ENCODE measurements at regions not wholly inside any gene's neighbourhood (a gene's known extent, or its start where the extent isn't known, plus 50 kb on each side); places are given as distances from the start of the nearest gene placed in this dataset.

DNA sequence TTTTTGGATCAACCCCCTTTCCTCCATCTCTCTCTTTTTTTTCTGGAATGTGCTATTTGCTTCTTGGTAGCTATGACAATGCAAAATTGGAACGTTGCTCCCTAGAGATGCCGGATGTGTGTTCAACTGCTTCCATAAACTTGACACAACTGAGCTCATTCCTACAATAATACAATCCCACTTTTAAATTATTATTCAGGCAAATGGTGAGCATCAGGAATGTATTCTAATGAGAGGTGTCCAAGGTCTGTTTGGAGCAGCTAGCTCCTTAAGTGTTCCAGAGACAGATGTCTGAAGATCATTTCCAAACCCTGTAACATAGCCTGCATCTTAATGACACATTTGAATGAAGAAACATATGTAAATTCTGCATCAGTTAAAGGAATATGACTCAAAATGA, 518.4 kb downstream of the TAF11L14 start:
- no peaks in the 10 kb centered on the region for H3K36me3 ChIP-seq (ENCODE audit: control insufficient read depth in 2 of 2, insufficient read depth in 2 of 2, low read length in 2 of 2)
- no peaks in the 10 kb centered on the region for H3K4me1 ChIP-seq (ENCODE audit: control insufficient read depth in 2 of 2, insufficient read depth in 2 of 2, low read length in 2 of 2)
- H3K4me3 ChIP-seq (ENCODE audit: low read length in 2 of 2), result no peak overlapping the region
- H3K27ac ChIP-seq (ENCODE audit: low read depth in 2 of 2, low read length in 2 of 2), result no peak overlapping the region
- H3K9ac ChIP-seq (ENCODE audit: low read depth in 1 of 2, low read length in 2 of 2), result no peak overlapping the region
- H3K9me3 ChIP-seq (ENCODE audit: control insufficient read depth in 2 of 2, low read length in 2 of 2), result no peaks in the 10 kb centered on the region
- no peaks in the 10 kb centered on the region for H3K27me3 ChIP-seq (ENCODE audit: control insufficient read depth in 2 of 2, insufficient read depth in 2 of 2, low read length in 2 of 2)

DNA sequence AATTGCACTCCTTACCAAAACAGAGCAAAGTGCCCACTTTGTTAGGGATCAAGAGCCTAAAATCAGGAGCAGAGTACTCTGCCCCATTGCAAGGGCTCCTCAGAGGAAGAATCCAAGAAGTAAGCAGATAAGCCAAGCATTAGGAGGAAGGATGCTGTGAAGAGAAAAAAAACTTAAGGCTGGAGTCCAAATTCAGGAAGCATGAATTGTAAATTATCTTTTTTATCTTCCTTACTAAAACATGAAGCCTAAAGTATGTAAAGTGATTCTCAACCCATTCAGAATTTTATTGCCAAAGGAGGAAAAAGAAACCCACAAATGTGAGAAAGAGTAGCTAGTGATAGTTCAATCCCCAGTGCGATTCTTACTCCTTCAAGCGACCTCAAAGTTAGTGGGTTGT, 523.9 kb downstream of the TAF11L14 start:
- H3K9ac ChIP-seq (ENCODE audit: low read depth in 1 of 2, low read length in 2 of 2), result no peak overlapping the region
- no peaks in the 10 kb centered on the region for H3K9me3 ChIP-seq (ENCODE audit: control insufficient read depth in 2 of 2, low read length in 2 of 2)
- H3K4me3 ChIP-seq (ENCODE audit: low read length in 2 of 2), result no peak overlapping the region
- no peaks in the 10 kb centered on the region for H3K27me3 ChIP-seq (ENCODE audit: control insufficient read depth in 2 of 2, insufficient read depth in 2 of 2, low read length in 2 of 2)
- H3K27ac ChIP-seq (ENCODE audit: low read depth in 2 of 2, low read length in 2 of 2), result no peak overlapping the region
- H3K4me1 ChIP-seq (ENCODE audit: control insufficient read depth in 2 of 2, insufficient read depth in 2 of 2, low read length in 2 of 2), result no peaks in the 10 kb centered on the region
- no peaks in the 10 kb centered on the region for H3K36me3 ChIP-seq (ENCODE audit: control insufficient read depth in 2 of 2, insufficient read depth in 2 of 2, low read length in 2 of 2)

- no peak overlapping the region for H3K9ac ChIP-seq (ENCODE audit: low read depth in 1 of 2, low read length in 2 of 2)
- H3K9me3 ChIP-seq (ENCODE audit: control insufficient read depth in 2 of 2, low read length in 2 of 2), result no peaks in the 10 kb centered on the region
- H3K27me3 ChIP-seq (ENCODE audit: control insufficient read depth in 2 of 2, insufficient read depth in 2 of 2, low read length in 2 of 2), result no peaks in the 10 kb centered on the region
- H3K4me3 ChIP-seq (ENCODE audit: low read length in 2 of 2), result no peak overlapping the region
- H3K36me3 ChIP-seq (ENCODE audit: control insufficient read depth in 2 of 2, insufficient read depth in 2 of 2, low read length in 2 of 2), result no peaks in the 10 kb centered on the region
- no peak overlapping the region for H3K27ac ChIP-seq (ENCODE audit: low read depth in 2 of 2, low read length in 2 of 2)
- no peaks in the 10 kb centered on the region for H3K4me1 ChIP-seq (ENCODE audit: control insufficient read depth in 2 of 2, insufficient read depth in 2 of 2, low read length in 2 of 2)
Measured at GRCh38 chr5:18159331-18159730, 525.1 kb downstream of the TAF11L14 start.

DNA sequence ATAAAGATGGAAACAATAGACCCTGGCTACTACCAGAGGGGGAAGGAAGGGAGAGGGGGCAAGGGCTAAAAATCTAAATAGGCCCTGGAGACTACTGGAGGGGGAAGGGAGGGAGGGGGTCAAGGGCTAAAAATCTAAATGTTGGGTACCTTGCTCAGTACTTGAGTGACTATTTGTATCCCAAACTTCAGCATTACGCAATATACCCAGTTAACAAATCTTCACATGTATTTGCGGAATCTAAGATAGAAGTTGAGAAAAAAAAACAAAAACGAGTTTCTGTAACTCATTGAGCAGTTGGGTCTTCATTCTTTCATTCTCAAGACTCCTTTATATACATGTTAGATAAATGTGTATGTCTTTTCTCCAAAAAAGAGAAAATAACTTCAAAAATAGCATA, 537.4 kb downstream of the TAF11L14 start:
- Histone ChIP-seq H3K36me3 (ENCODE audit: control insufficient read depth in 2 of 2, insufficient read depth in 2 of 2, low read length in 2 of 2) (no peaks in the 10 kb centered on the region), H3K9me3 (ENCODE audit: control insufficient read depth in 2 of 2, low read length in 2 of 2) (no peaks in the 10 kb centered on the region), H3K27ac (ENCODE audit: low read depth in 2 of 2, low read length in 2 of 2) (no peak overlapping the region), H3K9ac (ENCODE audit: low read depth in 1 of 2, low read length in 2 of 2) (no peak overlapping the region), H3K4me3 (ENCODE audit: low read length in 2 of 2) (no peak overlapping the region), H3K4me1 (ENCODE audit: control insufficient read depth in 2 of 2, insufficient read depth in 2 of 2, low read length in 2 of 2) (no peaks in the 10 kb centered on the region), H3K27me3 (ENCODE audit: control insufficient read depth in 2 of 2, insufficient read depth in 2 of 2, low read length in 2 of 2) (no peaks in the 10 kb centered on the region)

DNA sequence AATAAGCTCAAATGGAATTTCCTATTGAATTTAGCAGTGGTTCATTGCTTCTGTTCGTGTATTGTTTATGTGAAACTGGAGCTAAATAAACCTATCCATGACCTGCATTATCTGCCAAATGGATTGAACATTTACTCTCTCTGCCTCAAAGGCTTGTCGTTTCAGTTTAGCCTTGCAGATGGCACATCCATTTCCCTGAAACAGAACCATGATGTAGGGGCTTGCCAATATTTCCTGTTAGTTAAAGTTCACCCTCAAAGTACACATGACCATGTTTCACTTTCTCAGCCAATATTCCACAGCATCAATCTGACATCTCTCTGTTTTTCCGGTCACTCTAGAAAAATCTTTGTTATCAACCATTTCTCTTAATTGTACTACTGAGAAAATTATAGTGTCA, 545.3 kb downstream of the TAF11L14 start:
- Histone ChIP-seq H3K4me1 (ENCODE audit: control insufficient read depth in 2 of 2, insufficient read depth in 2 of 2, low read length in 2 of 2) (no peaks in the 10 kb centered on the region), H3K27me3 (ENCODE audit: control insufficient read depth in 2 of 2, insufficient read depth in 2 of 2, low read length in 2 of 2) (no peaks in the 10 kb centered on the region), H3K27ac (ENCODE audit: low read depth in 2 of 2, low read length in 2 of 2) (no peak overlapping the region), H3K9me3 (ENCODE audit: control insufficient read depth in 2 of 2, low read length in 2 of 2) (peaks cover 0 to 4% of the 10 kb centered on the region in 2 donors), H3K9ac (ENCODE audit: low read depth in 1 of 2, low read length in 2 of 2) (no peak overlapping the region), H3K4me3 (ENCODE audit: low read length in 2 of 2) (no peak overlapping the region), H3K36me3 (ENCODE audit: control insufficient read depth in 2 of 2, insufficient read depth in 2 of 2, low read length in 2 of 2) (no peaks in the 10 kb centered on the region)

- no peak overlapping the region for H3K4me3 ChIP-seq (ENCODE audit: low read length in 2 of 2)
- H3K27me3 ChIP-seq (ENCODE audit: control insufficient read depth in 2 of 2, insufficient read depth in 2 of 2, low read length in 2 of 2), result no peaks in the 10 kb centered on the region
- H3K9me3 ChIP-seq (ENCODE audit: control insufficient read depth in 2 of 2, low read length in 2 of 2), result peaks cover 0 to 4% of the 10 kb centered on the region in 2 donors
- no peak overlapping the region for H3K9ac ChIP-seq (ENCODE audit: low read depth in 1 of 2, low read length in 2 of 2)
- no peaks in the 10 kb centered on the region for H3K4me1 ChIP-seq (ENCODE audit: control insufficient read depth in 2 of 2, insufficient read depth in 2 of 2, low read length in 2 of 2)
- no peak overlapping the region for H3K27ac ChIP-seq (ENCODE audit: low read depth in 2 of 2, low read length in 2 of 2)
- no peaks in the 10 kb centered on the region for H3K36me3 ChIP-seq (ENCODE audit: control insufficient read depth in 2 of 2, insufficient read depth in 2 of 2, low read length in 2 of 2)
Measured at GRCh38 chr5:18181575-18181974, 547.3 kb downstream of the TAF11L14 start.

DNA sequence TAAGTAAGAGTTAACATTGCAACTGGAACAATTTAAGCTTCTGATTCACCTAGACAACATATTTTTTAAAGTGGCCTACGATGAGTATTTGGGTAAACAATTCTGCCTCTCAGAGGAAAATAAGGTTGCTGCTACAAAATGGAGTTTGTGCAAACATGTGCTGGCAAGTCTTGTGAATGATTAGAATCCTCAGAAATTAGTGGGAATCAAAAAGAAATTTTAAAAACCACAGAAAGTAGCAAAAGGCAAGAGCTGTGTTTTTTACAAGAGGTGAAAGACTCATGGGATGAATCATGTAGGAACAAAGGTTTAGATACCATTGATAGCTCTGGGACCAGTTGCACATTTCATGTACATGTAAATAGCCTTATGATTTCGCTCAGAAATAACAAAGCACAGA, 561.6 kb downstream of the TAF11L14 start:
- Histone ChIP-seq H3K9me3 (ENCODE audit: control insufficient read depth in 2 of 2, low read length in 2 of 2) (peaks cover 0 to 7% of the 10 kb centered on the region in 2 donors), H3K27ac (ENCODE audit: low read depth in 2 of 2, low read length in 2 of 2) (no peak overlapping the region), H3K4me3 (ENCODE audit: low read length in 2 of 2) (no peak overlapping the region), H3K4me1 (ENCODE audit: control insufficient read depth in 2 of 2, insufficient read depth in 2 of 2, low read length in 2 of 2) (no peaks in the 10 kb centered on the region), H3K36me3 (ENCODE audit: control insufficient read depth in 2 of 2, insufficient read depth in 2 of 2, low read length in 2 of 2) (no peaks in the 10 kb centered on the region), H3K27me3 (ENCODE audit: control insufficient read depth in 2 of 2, insufficient read depth in 2 of 2, low read length in 2 of 2) (no peaks in the 10 kb centered on the region), H3K9ac (ENCODE audit: low read depth in 1 of 2, low read length in 2 of 2) (no peak overlapping the region)

- no peak overlapping the region for H3K27ac ChIP-seq (ENCODE audit: low read depth in 2 of 2, low read length in 2 of 2)
- H3K9me3 ChIP-seq (ENCODE audit: control insufficient read depth in 2 of 2, low read length in 2 of 2), result peaks cover 0 to 7% of the 10 kb centered on the region in 2 donors
- H3K27me3 ChIP-seq (ENCODE audit: control insufficient read depth in 2 of 2, insufficient read depth in 2 of 2, low read length in 2 of 2), result no peaks in the 10 kb centered on the region
Measured at GRCh38 chr5:18197734-18198133, 563.5 kb downstream of the TAF11L14 start.

GRCh38 chr5:18202164-18202563, 567.9 kb downstream of the TAF11L14 start:
- no peak overlapping the region for H3K9ac ChIP-seq (ENCODE audit: low read depth in 1 of 2, low read length in 2 of 2)
- no peaks in the 10 kb centered on the region for H3K36me3 ChIP-seq (ENCODE audit: control insufficient read depth in 2 of 2, insufficient read depth in 2 of 2, low read length in 2 of 2)
- H3K27ac ChIP-seq (ENCODE audit: low read depth in 2 of 2, low read length in 2 of 2), result no peak overlapping the region
- H3K4me1 ChIP-seq (ENCODE audit: control insufficient read depth in 2 of 2, insufficient read depth in 2 of 2, low read length in 2 of 2), result no peaks in the 10 kb centered on the region
- H3K9me3 ChIP-seq (ENCODE audit: control insufficient read depth in 2 of 2, low read length in 2 of 2), result peaks cover 0 to 7% of the 10 kb centered on the region in 2 donors
- H3K4me3 ChIP-seq (ENCODE audit: low read length in 2 of 2), result no peak overlapping the region
- no peaks in the 10 kb centered on the region for H3K27me3 ChIP-seq (ENCODE audit: control insufficient read depth in 2 of 2, insufficient read depth in 2 of 2, low read length in 2 of 2)

More at GRCh38 chr5:18197734-18198133, 563.5 kb downstream of the TAF11L14 start:
- H3K4me3 ChIP-seq (ENCODE audit: low read length in 2 of 2), result no peak overlapping the region
- H3K4me1 ChIP-seq (ENCODE audit: control insufficient read depth in 2 of 2, insufficient read depth in 2 of 2, low read length in 2 of 2), result no peaks in the 10 kb centered on the region
- no peak overlapping the region for H3K9ac ChIP-seq (ENCODE audit: low read depth in 1 of 2, low read length in 2 of 2)
- H3K36me3 ChIP-seq (ENCODE audit: control insufficient read depth in 2 of 2, insufficient read depth in 2 of 2, low read length in 2 of 2), result no peaks in the 10 kb centered on the region

DNA sequence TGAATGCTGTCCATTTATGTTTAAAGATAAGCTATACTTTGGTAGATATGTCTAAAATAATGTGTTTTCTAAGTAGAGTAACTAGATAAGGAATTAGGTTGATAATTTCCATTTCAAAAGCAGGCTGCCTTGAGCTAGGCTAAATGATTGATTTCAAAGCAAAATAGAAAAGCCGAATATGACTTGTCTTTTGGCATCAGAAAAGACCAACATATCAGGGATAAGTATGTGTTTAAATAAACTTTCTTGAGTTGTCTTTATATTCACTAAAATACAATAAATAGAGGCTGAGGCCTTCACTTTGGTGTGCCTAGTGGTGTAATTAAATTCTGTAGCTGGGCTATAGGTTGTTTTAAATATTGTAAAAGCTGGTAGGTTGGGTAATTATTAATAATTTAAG, 569.0 kb downstream of the TAF11L14 start:
- Histone ChIP-seq H3K9ac (ENCODE audit: low read depth in 1 of 2, low read length in 2 of 2) (no peak overlapping the region), H3K4me1 (ENCODE audit: control insufficient read depth in 2 of 2, insufficient read depth in 2 of 2, low read length in 2 of 2) (no peaks in the 10 kb centered on the region), H3K4me3 (ENCODE audit: low read length in 2 of 2) (no peak overlapping the region), H3K9me3 (ENCODE audit: control insufficient read depth in 2 of 2, low read length in 2 of 2) (peaks cover 3 to 4% of the 10 kb centered on the region in 2 donors), H3K27ac (ENCODE audit: low read depth in 2 of 2, low read length in 2 of 2) (no peak overlapping the region), H3K27me3 (ENCODE audit: control insufficient read depth in 2 of 2, insufficient read depth in 2 of 2, low read length in 2 of 2) (no peaks in the 10 kb centered on the region), H3K36me3 (ENCODE audit: control insufficient read depth in 2 of 2, insufficient read depth in 2 of 2, low read length in 2 of 2) (no peaks in the 10 kb centered on the region)

DNA sequence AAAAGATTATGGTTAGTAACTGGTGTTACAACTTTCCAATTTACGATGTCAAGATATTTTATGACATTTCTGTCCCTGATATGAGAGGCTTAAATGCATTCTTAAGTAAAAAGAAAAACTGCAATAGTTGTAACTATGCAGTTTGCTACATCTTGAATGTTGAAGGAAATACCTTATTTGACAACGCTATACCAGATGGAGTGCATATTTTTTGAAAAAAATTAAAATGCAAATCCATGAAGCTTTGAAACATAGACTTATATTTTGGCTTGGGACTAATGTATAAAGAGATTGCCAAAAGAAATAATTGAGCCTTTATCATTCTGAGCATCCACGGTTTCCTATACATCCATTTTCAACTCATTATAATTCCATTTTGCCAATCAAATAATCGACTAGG, 579.4 kb downstream of the TAF11L14 start:
- no peaks in the 10 kb centered on the region for H3K27me3 ChIP-seq (ENCODE audit: control insufficient read depth in 2 of 2, insufficient read depth in 2 of 2, low read length in 2 of 2)
- H3K36me3 ChIP-seq (ENCODE audit: control insufficient read depth in 2 of 2, insufficient read depth in 2 of 2, low read length in 2 of 2), result no peaks in the 10 kb centered on the region
- no peak overlapping the region for H3K9ac ChIP-seq (ENCODE audit: low read depth in 1 of 2, low read length in 2 of 2)
- no peaks in the 10 kb centered on the region for H3K9me3 ChIP-seq (ENCODE audit: control insufficient read depth in 2 of 2, low read length in 2 of 2)
- H3K4me3 ChIP-seq (ENCODE audit: low read length in 2 of 2), result no peak overlapping the region
- H3K4me1 ChIP-seq (ENCODE audit: control insufficient read depth in 2 of 2, insufficient read depth in 2 of 2, low read length in 2 of 2), result no peaks in the 10 kb centered on the region
- H3K27ac ChIP-seq (ENCODE audit: low read depth in 2 of 2, low read length in 2 of 2), result no peak overlapping the region
